ENCODE measurements at regions not wholly inside any gene's neighbourhood (a gene's known extent, or its start where the extent isn't known, plus 50 kb on each side); places are given as distances from the start of the nearest gene placed in this dataset.
"Not testable (repeated sequence)": the region's sequence is repeated elsewhere in the genome, so short reads cannot be mapped to it uniquely, and the experiment has no call there.

DNA sequence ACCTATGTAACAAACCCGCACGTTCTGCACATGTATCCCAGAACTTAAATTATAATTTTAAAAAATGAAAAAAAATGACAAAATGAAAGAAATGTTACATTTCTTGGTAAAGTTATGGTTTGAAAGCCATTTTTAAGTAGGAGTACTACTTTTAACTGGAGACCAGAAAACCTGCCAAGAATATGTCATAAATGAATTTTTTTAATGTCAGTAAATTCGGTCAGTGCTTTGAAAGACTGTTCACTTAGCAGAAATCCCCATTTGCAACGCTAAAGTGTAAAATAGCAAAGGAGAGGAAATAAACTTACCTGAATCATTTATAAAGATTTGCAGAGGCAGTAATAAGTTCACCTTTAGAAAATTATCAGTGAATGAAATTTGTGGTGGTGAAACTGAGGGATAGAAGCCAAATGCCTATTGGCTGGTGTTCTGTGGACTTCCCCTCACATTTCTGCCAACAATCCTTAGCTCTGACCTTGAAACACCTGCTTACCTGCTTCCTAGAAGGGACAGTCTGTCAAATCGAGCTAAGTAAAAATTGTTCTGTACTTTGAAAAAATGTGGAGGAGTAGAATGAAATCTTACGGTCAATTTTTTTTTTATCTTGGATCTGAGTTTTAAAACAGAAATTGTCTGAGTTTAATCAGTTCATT lies 714.2 kb downstream of the SLC6A15 start:
- DNase-seq, result no peak

DNA sequence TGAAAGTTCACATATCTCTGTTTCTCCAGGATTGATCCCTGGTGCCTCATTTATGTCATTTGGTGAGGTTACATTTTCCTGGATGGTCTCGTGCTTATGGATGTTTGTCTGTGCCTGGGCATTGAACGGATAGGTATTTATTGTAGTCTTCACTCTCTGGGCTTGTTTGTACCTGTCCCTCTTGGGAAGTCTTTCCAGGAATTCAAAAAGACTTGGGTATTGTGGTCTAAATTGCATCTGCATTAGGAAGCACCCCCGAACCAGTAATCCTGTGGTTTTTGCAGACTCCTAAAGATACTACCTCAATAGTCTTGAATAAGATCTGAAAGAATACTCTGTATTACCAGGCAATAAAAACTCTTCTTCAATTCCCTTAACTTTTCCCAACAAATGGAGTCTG lies 720.8 kb downstream of the SLC6A15 start:
- DNase-seq, result no peak

DNA sequence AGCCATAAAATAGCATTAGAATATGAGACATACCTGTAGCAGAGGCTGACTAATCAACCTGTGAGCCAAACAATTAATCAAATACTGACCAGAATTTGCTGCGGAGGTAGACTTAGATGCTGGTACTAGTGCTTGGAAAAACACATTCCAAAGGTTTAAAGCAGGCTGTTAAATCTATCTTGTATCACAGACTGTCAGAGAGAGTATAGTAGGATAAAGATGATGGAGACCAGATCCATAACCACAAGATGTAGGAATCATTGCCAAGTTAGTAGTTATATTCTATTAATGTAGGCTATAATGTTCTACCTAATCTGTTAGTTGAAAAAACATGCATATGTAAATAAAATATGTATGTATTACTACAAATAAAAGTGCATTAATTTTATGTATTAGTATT lies 726.2 kb downstream of the SLC6A15 start:
- DNase-seq, result no peak

DNA sequence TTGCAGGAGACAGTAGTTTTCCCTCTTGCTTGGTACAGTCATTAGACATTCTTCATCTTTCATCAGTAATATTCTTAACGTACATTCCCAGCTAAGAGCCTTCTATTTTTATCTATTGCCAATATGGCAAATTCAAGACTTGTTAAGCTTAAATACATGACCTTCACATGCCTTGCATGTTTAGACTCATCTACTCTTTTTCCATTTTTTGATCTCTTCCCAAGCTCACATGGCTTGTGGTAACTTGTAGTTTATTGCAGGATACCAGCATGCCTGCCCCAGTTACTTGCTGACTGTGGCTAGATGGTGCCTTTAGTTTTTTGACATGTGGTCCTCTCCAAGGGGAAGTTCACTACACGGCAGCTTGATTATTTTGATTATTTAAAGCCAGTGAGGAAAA lies 729.0 kb downstream of the SLC6A15 start:
- no peak for DNase-seq

DNA sequence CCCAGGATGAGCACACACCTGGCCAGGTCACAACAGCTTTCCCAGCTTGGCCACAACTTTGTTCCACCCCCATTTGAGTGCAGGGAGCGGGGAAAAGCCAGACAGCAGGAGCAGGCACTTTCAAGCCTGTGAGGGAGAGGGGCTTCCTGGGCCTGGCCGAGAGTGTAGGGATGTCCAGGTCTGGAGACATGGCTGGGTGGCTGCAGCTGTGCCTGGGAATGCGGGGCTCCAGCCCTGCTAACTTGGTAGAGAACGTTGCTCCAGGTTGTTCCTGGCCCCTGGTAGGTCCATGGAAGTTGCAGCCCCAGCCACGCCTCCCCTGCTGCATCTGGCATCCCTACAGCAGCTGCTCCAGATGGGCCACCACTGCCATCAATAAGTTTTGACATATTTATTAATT lies 738.5 kb downstream of the SLC6A15 start:
- DNase-seq, result no peak

DNA sequence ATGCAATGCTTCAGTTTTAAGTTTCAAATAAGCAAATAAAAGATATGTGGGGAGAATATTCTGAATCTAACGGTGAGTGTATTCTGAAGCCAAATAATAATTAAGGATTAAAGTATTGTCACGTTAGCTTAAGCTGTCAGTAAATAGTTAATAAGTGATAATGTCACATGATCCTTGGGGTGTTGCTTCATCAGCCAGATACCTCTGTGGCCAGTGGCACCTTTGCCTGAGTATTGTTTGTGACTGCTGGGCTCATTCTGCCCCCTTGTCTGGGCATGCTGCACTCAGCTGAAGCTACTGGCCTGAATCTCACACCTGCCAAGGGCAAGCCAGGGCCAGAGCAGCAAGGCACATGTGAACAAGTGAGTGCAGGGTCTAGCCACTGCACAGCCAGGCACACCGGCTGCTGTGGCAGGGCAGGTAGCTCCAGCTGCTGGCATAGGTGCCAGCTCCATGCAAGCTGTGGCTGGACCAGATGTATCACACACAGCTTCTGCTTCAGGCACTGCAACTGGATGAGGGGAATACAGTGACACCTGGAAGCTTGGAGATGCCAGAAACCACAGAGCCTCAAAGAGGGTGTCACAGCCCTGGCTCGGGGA lies 739.7 kb downstream of the SLC6A15 start:
- no peak for DNase-seq

DNA sequence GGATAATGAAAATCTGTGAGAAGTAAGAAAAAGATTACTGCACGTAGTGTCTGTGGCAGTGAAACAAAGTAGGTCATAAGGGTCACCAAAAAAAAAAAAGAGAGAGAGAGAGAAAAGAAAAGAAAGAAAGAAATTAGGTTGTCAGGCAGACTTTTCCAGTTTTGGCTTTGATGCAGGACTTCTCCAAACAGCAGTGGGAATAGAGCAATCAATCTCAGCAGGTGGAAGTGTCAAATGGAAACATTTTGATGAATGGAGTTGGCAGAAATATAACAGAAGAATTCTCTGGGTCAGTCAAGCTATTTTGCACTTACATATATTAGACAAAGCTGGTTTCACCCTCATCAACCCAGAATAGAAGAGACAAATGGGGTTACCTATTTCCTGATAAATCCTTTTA lies 745.8 kb downstream of the SLC6A15 start:
- DNase-seq, result no peak

DNA sequence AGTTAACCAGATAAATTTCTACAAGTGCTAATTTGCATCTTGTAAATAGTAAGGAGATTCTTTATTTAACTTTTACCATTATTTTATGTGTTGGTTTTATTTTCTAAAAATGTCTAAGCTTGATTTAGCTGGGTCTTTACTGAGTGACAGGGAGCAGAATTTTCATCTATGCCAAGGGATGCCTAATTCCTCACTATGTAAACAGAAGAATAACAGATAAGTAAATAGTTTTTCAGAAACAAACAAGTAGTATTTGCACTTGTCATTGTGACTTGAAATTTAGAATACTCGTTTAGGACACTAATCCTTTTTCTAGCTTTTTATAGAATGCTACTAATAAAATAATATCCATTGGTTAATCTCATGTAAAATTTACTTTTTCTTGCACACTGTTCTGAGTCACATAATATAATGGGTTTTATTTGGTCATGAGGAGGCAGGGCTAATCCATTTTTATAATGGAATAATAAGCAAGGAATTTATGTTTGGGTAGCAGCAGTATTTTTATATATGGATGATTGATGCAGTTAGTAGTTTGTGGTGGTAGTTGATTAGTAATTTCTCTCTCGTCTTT lies 746.5 kb downstream of the SLC6A15 start:
- DNase-seq, result no peak

DNA sequence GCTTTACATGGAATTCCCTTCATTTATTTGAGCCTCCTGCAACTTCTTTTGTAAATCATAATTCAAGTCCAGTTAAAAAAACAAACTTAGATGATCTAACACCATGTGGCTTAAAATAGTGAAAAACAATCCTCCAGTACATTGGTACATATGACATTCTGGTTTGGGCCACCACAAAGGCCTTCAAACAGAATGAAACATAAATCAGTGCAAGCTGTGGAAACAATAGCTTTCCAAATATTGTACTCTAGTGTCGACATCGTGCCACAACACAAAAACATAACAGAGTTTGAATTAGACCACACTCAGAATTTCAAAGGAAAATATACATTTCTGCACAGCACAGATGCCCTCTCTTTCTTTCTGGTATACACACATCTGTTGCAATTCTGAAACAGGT lies 751.3 kb downstream of the SLC6A15 start:
- DNase-seq, result no peak

DNA sequence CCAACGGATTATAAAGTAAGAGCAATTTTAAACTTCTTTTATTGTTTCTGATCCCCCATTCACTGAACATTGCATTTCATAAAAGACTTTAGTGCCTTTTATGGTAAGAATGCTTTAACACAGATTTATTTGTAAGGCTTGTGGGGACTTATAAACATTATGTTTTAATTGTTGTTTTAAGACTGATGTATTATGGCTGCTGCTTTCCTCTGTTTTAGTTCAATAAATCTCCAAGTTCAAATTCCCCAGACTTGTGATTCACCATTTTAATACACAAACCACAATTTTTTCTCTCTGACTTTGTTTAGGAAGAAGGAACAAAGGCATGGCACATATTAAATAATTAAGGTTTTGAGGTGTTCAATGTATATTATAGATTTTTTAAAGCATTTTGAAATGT lies 753.3 kb downstream of the SLC6A15 start:
- DNase-seq, result no peak

DNA sequence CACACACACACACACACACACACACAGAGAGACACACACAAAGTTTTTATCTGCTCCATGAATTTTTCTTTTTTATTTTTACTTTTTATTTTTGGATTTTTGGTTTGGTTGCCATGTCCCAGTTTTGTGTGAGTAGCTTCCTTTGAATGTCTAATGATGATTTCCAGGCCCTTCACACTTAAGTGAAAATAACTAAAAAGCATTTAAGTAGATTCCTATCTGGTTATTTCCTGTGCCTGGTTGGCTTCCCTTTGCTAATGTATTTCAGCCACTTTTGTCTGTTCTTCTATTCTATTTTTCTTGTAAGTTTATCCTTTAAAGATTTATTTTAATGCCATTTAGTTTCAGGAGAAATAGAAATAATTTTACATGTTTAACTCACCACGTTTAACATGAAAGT lies 755.4 kb downstream of the SLC6A15 start:
- no peak for DNase-seq

DNA sequence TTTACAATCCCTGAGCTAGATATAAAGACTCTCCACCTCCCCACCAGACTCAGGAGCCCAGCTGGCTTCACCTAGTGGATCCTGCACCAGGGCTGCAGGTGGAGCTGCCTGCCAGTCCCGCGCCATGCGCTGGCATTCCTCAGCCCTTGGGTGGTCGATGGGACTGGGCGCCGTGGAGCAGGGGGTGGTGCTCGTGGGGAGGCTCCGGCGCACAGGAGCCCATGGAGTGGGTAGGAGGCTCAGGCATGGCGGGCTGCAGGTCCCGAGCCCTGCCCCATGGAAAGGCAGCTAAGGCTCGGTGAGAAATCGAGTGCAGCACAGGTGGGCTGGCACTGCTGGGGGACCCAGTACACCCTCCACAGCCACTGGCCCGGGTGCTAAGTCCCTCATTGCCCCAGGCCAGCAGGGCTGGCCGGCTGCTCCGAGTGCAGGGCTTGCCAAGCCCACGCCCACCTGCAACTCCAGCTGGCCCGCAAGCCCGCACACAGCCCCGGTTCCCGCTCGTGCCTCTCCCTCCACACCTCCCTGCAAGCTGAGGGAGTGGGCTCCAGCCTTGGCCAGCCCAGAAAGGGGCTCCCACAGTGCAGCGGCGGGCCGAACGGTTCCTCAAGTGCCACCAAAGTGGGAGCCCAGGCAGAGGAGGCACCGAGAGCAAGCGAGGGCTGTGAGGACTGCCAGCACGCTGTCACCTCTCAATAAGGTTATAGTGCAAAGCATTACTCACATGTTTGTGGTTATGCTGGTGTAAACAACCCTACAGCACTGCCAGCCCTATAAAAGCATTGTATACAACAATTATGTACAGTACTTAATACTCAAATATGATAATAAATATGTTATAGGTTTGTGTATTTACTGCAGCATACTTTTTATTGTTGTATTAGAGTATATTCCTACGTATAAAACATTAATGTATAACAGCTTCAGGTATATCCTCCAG lies 757.3 kb downstream of the SLC6A15 start:
- DNase-seq, result not testable (repeated sequence)

DNA sequence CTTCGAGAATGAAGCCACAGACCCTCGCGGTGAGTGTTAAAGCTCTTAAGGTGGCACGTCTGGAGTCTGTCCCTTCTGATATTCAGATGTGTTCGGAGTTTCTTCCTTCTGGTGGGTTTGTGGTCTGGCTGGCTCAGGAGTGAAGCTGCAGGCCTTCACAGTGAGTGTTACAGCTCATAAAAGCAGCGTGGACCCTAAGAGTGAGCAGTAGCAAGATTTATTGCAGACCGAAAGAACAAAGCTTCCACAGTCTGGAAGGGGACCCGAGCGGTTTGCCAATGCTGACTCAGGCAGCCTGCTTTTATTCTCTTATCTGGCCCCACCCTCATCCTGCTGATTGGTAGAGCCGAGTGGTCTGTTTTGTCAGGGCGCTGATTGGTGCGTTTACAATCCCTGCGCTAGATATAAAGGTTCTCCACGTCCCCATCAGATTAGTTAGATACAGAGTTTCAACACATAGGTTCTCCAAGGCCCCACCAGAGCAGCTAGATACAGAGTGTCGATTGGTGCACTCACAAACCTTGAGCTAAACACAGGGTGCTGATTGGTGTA lies 758.1 kb downstream of the SLC6A15 start:
- DNase-seq, result not testable (repeated sequence)

DNA sequence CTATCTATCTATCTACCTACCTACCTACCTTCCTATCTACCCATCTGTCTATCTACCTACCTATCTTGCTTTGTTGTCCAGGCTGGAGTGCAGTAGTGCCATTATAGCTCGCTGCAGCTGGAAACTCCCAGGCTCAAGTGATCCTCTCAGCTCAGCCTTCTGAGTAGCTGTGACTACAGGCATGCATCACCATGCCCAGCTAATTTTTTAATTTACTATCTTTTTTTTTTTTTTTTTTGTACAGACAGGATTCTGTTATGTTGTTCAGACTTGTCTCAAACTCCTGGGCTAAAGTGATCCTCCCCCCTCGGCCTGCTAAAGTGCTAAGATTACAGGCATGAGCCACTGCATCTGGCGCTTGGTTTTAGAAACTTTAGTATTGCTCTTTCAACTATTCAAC lies 762.4 kb downstream of the SLC6A15 start:
- DNase-seq, result no peak

DNA sequence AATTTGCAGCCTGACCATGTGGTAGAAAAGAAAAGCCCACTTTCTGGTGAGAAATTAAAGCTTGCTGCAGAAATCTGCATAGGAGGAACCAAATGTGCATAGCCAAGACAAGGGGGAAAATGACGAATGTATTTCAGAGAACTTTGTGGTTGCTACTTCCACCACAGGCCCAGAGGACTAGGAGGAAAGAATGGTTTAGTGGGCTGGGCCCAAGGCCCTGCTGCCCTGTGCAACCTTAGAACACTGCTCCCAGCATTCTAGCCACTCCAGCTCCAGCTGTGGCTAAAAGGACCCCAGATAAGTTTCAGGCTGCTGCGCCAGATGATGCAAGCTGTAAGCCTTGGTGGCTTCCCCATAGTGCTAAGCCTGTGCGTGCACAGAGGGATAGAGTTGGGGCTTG lies 764.3 kb downstream of the SLC6A15 start:
- DNase-seq, result no peak

DNA sequence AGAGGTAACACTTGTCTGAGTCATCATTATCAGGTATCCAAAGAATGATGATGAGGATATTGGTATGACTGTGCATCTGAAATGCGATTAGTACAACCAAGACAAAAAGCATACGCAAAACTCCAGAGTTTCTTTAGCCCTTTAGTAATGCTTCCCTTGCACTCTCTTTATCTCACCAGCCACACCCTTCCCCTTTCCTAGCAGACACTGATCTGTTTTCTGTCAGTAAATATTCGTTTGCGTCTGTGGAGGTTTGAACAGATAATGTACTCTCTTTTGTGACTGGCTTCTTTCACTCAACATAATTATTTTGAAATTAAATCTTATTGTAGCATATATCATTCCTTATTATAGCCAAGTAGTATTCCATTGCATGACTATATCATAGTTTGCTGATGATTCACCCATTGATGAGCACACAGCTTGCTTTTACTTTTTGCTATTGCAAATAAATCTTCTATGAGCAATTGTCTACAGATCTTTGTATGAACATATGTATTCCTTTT lies 775.7 kb downstream of the SLC6A15 start:
- DNase-seq, result no peak

DNA sequence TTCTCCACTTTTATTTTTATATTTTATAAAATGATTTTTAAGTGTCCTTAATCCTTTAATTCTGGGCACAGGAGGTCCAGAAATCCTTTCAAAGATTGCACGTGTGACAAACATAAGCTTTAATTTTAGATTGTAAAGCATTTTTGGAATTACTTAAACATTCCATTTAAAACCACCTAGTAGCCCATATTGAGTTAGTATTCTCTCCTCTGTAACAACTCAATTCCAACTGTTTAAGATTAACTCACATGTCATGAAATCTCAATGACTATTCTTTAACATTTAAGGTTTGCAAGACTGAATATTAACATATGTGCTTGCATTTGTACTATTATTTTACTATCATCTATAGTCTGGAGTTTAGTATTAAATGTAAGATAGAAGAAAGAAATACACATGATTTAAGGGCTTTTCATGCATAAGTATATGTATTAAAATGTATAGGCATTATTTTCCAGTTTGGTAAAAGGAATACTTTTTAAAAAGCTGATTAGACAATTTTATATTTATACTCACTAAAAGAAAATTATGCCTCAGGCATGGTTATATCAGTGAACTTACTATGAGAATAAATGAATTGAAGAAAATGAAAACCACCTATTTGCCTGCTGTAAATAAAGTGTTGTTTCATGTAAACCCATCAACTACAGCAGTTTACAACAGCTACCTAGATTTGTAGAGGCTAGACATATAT lies 776.9 kb downstream of the SLC6A15 start:
- no peak for DNase-seq

DNA sequence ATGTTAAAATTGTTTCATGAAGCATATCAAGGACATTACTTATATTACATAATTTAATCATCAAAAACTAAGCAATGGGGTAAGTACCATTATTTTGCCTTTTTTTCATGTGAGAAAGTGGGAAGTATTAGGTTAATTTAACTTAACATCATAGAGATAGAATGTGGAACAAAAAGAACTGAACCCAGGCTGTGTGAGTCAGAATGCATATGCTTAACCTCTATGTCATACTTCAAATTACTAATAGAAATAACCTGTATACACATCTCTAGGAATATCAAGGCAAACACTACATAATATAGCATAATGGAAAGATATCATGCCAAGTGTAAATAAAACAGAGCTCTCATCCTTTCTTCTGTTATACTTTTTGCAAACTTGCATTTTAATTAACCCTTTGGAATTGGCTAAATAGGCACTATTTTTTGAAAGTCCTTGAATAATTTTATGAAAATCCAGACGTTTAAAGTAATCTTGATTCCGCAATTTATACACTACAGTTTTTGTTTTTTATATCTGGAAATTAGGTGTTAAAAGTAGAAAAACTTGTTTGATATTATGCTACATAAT lies 777.7 kb downstream of the SLC6A15 start:
- DNase-seq, result no peak

DNA sequence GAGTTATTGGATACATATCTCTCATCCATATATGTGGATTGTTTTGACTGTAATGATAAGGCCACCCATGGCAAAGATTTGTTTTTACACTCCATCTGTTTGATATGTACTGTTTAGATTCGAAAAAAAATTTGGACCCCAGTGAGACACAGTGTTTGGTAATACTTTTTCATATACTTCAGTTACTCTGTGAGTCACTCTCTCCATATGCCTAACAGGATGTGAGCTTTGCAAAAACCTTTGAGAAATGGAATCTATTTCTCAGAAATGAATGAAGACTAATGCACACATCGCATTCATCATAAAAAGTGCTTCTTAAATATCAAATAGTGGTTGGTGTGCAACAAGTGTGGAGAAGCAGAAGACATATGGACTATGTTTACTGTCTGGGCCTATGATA lies 781.5 kb downstream of the SLC6A15 start:
- no peak for DNase-seq

DNA sequence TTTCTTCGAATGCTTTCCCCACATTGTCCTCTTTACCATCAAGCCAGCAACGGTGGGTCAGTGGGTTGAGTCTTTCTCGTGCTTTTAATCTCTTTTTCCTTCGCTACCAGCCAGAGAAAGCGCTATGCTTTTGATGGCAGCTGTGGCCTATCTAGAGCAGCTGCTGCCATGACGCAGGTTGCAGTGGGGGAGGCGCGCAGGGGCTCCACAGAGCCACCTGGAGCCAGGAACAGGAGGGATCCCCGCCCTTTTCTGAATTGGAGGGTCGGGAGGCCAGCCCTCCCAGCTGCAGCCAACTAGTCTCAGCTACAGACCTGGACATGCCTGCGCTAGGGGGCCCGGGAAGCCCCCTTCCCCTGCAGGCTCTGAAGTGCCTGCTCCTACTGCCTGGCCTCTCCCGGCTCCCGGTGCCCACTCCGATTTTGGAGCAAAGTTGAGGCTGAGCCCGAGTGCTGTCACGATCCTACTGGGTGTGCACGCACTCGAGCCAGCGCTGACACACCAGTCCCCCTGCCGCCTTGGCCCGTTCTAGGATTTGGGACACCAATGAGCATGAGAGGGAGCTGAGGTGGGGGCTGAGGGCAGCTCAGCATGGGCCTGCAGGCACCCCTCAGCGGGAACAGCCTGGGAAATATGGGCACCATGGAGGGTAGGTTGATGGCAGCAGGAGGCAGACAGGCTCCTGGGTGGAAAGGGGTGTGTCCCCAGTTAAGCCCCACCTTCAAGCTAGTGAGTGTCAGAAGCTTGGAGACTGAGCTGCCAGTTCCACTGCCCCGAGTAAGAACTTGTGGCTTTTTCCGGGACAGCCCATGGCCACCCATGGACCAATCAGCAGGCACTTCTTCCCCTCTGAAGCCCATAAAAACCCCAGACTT lies 784.2 kb downstream of the SLC6A15 start:
- no peak for DNase-seq

DNA sequence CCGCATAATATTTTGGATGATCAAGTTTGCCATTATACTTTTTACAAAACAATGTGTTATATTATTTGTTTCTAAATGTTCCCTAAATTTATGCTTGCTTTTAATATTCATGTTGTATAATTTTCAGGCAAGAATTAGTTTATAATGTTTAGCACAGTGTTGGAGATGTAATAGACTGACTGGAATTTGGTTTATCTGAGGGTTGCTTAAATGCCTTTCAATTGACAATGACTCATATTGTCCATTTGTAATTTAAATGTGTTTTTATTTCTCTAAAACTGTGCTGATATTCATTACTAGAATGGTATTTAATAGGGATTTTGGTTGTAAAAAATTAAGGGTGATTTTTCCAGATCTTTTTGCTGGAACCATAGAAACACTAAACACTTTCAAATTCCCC lies 788.4 kb downstream of the SLC6A15 start:
- DNase-seq, result no peak

All from bone marrow (tissue), 2 donors.